OCI-LY3 (cell line): ENCODE measurements at regions not wholly inside any gene's neighbourhood (a gene's known extent, or its start where the extent isn't known, plus 50 kb on each side); places are given as distances from the start of the nearest gene placed in this dataset.

Experiments used
- H2AFZ ChIP-seq: fragments of 200-600, 300-600 bp; shearing (Covaris generic); 2 replicates; pipeline ENCODE4 v1.6.0; 2014; ENCODE audit warnings: antibody characterized with exemption, low read depth, low read length
- H3K27ac ChIP-seq: fragments of 200-600, 300-600 bp; sonication (generic); 2 replicates; pipeline ENCODE4 v1.5.1; 2014; ENCODE audit warnings: mild to moderate bottlenecking, low read length, moderate library complexity, mixed read lengths
- H3K27me3 ChIP-seq: fragments of 200-600, 300-600 bp; sonication (generic); 2 replicates; pipeline ENCODE4 v1.6.1; 2014; ENCODE audit warnings: low read depth, low read length, mixed read lengths
- H3K36me3 ChIP-seq: fragments of 200-600, 300-600 bp; sonication (generic); replicated peaks from 2 replicates; pipeline ENCODE3; 2014; ENCODE audit warnings: low read depth, low read length, mixed read lengths
- H3K4me1 ChIP-seq: fragments of 300-600, 200-600 bp; sonication (generic); 2 replicates; pipeline ENCODE4 v1.6.1; 2014; ENCODE audit warnings: low read length, mixed read lengths
- H3K4me2 ChIP-seq: fragments of 200-600, 300-600 bp; sonication (generic); 2 replicates; pipeline ENCODE4 v1.6.1; 2014; ENCODE audit warnings: low read length, mixed read lengths
- H3K4me3 ChIP-seq: fragments of 300-600, 200-600 bp; sonication (generic); 2 replicates; pipeline ENCODE4 v1.5.1; 2014; ENCODE audit warnings: antibody characterized with exemption, mild to moderate bottlenecking, low read length, moderate library complexity
- H3K79me2 ChIP-seq: fragments of 300-600, 200-600 bp; shearing (Covaris generic); 2 replicates; pipeline ENCODE4 v1.6.1; 2014; ENCODE audit warnings: mild to moderate bottlenecking, low read length, mixed read lengths
- H3K9ac ChIP-seq: fragments of 300-600, 200-600 bp; shearing (Covaris generic); 2 replicates; pipeline ENCODE4 v1.6.0; 2014; ENCODE audit warnings: mild to moderate bottlenecking, low read length, moderate library complexity
- H3K9me3 ChIP-seq: fragments of 200-600, 300-600 bp; shearing (Covaris generic); 2 replicates; pipeline ENCODE4 v1.6.1; 2014; ENCODE audit warnings: low read length, mixed read lengths; ENCODE audit not compliant: insufficient read depth
- H4K20me1 ChIP-seq: fragments of 200-600, 300-600 bp; sonication (generic); 2 replicates; pipeline ENCODE4 v1.6.1; 2016; ENCODE audit warnings: low read length, mixed read lengths; ENCODE audit not compliant: insufficient read depth
- EZH2phosphoT487 ChIP-seq: fragments of 200-600 bp; shearing (Covaris generic); IDR thresholded peaks from 2 replicates; pipeline ENCODE4 v1.6.1; 2018; ENCODE audit warnings: antibody characterized with exemption, mixed run types, low read depth
- TF ChIP-seq, protein P1 (sequence below): fragments of 200-600, 300-600 bp; sonication (generic); IDR thresholded peaks from 2 replicates; pipeline ENCODE4 v1.5.1; 2014; ENCODE audit warnings: antibody characterized with exemption, low read length, low read depth

- no peak overlapping the region for H3K27ac ChIP-seq
- no peaks in the 10 kb centered on the region for H3K9me3 ChIP-seq
- H3K4me2 ChIP-seq: no peak overlapping the region
- no peaks in the 10 kb centered on the region for H3K36me3 ChIP-seq
- H3K9ac ChIP-seq: no peak overlapping the region
- no peaks in the 10 kb centered on the region for H3K79me2 ChIP-seq
- no peaks in the 10 kb centered on the region for H3K27me3 ChIP-seq
- no peak overlapping the region for H2AFZ ChIP-seq
- TF ChIP-seq EZH2phosphoT487: no peak
- TF ChIP-seq, protein P1, sequence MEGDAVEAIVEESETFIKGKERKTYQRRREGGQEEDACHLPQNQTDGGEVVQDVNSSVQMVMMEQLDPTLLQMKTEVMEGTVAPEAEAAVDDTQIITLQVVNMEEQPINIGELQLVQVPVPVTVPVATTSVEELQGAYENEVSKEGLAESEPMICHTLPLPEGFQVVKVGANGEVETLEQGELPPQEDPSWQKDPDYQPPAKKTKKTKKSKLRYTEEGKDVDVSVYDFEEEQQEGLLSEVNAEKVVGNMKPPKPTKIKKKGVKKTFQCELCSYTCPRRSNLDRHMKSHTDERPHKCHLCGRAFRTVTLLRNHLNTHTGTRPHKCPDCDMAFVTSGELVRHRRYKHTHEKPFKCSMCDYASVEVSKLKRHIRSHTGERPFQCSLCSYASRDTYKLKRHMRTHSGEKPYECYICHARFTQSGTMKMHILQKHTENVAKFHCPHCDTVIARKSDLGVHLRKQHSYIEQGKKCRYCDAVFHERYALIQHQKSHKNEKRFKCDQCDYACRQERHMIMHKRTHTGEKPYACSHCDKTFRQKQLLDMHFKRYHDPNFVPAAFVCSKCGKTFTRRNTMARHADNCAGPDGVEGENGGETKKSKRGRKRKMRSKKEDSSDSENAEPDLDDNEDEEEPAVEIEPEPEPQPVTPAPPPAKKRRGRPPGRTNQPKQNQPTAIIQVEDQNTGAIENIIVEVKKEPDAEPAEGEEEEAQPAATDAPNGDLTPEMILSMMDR: no peak
- H4K20me1 ChIP-seq: no peaks in the 10 kb centered on the region
- no peaks in the 10 kb centered on the region for H3K4me1 ChIP-seq
- H3K4me3 ChIP-seq: no peak overlapping the region
These were observed 131.6 kb downstream of the TM2D1 start for GRCh38 chr1:61593331-61593730.

GRCh38 chr1:61591351-61591750 is 133.6 kb downstream of the TM2D1 start:
- H3K27ac ChIP-seq: no peak overlapping the region
- H2AFZ ChIP-seq: no peak overlapping the region
- no peaks in the 10 kb centered on the region for H4K20me1 ChIP-seq
- no peaks in the 10 kb centered on the region for H3K9me3 ChIP-seq
- no peaks in the 10 kb centered on the region for H3K27me3 ChIP-seq
- no peak overlapping the region for H3K9ac ChIP-seq
- no peak overlapping the region for H3K4me3 ChIP-seq
- no peaks in the 10 kb centered on the region for H3K4me1 ChIP-seq
- H3K4me2 ChIP-seq: no peak overlapping the region
- TF ChIP-seq, protein P1: no peak
- no peak for TF ChIP-seq EZH2phosphoT487
- no peaks in the 10 kb centered on the region for H3K36me3 ChIP-seq
- H3K79me2 ChIP-seq: no peaks in the 10 kb centered on the region

GRCh38 chr1:61588736-61589672 is 135.9 kb downstream of the TM2D1 start:
- Histone ChIP-seq H3K9me3 (no peaks in the 10 kb centered on the region), H3K4me3 (no peak overlapping the region), H2AFZ (no peak overlapping the region), H3K36me3 (no peaks in the 10 kb centered on the region), H3K27ac (no peak overlapping the region), H3K9ac (no peak overlapping the region), H3K79me2 (no peaks in the 10 kb centered on the region), H3K4me1 (no peaks in the 10 kb centered on the region), H3K27me3 (no peaks in the 10 kb centered on the region), H4K20me1 (no peaks in the 10 kb centered on the region), H3K4me2 (no peak overlapping the region)
- TF ChIP-seq, protein P1: peak; percentile 71
- no peak for TF ChIP-seq EZH2phosphoT487

DNA sequence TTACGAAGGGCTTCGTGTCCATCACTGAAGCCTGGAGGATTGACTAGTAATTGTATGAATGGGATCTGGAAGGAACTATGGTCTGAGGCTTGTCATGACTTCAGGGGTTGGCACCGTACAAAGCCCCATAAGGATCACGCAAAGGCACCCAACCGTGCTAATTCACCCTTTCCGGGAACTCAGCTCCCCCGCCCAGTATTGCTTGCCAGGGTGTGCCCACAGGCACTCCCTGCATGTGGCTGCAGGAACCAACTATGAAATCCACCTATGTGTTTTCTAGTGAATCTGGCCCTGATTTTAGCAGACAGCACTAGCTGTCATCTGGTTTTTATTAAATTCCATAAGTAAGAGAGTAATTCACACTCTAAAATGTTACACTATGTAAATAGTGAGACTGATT is 139.2 kb downstream of the TM2D1 start:
- H3K9me3 ChIP-seq: no peaks in the 10 kb centered on the region
- no peaks in the 10 kb centered on the region for H3K36me3 ChIP-seq
- no peak overlapping the region for H3K9ac ChIP-seq
- H3K4me1 ChIP-seq: no peaks in the 10 kb centered on the region
- no peaks in the 10 kb centered on the region for H4K20me1 ChIP-seq
- H3K27ac ChIP-seq: no peak overlapping the region
- H3K79me2 ChIP-seq: no peaks in the 10 kb centered on the region
- H3K4me3 ChIP-seq: no peak overlapping the region
- TF ChIP-seq, protein P1: no peak
- no peak for TF ChIP-seq EZH2phosphoT487
- H2AFZ ChIP-seq: no peak overlapping the region
- no peaks in the 10 kb centered on the region for H3K27me3 ChIP-seq
- H3K4me2 ChIP-seq: no peak overlapping the region
